NCI-H1930 (cell line): ENCODE measurements at regions not wholly inside any gene's neighbourhood (a gene's known extent, or its start where the extent isn't known, plus 50 kb on each side); places are given as distances from the start of the nearest gene placed in this dataset.
"Not testable (repeated sequence)": the region's sequence is repeated elsewhere in the genome, so short reads cannot be mapped to it uniquely, and the experiment has no call there.

Experiments
- DNase-seq, 2 experiments: peaks; one replicate each; lab custom pipeline; 2025; lab: John Stamatoyannopoulos, UW

DNA sequence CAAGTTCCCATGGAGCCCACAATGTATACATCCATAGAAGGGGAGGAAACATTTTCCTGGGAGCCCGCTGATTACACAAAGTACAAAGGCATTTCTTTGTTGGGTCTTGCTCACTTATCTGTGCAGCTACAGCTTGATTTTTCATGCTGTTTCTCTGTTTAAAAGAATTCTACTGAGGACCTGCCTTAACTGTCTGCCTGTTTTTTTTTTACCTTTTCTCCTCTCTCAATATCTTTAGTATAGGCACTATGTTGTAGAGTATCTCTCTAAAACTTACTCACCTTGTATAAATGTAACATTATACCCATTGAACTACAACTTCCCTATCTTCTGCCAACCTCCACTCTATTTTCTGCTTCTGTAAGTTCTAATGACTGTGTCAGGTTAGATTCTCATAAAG lies 494.6 kb upstream of the EPHA5 start:
- no peak for DNase-seq

GRCh38 chr4:66160606-66161005 lies 490.3 kb upstream of the EPHA5 start:
- DNase-seq: no peak

GRCh38 chr4:66157594-66157993 lies 487.3 kb upstream of the EPHA5 start:
- DNase-seq: no peak

GRCh38 chr4:66130042-66130441 lies 459.8 kb upstream of the EPHA5 start:
- no peak for DNase-seq

DNA sequence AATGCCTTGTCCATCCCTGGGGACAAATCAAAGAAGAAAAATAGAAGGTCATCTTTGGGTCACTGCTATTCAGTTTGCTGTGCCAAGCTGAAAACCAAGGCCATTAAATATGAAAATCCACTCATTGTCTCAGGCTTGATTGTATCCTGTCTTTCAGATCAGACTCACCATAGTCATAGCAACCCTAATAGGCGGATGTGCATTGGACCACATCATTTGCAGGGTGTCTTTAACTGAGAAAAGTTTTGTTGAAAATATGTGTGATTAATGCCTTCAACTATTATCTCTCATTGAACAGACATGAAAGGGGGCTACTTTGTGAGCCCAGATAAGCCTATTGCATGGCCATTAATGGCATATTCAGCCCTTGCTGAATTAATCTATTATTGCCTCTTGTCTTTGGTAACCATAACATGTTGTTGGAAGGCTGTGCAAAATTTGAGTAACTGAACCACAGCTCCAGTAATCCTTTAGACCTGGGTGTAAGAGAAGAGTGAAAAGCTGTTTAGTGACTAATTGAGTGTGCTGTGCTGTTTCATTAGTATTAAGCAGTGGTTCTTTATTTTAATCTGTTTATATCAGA lies 453.6 kb upstream of the EPHA5 start:
- no peak for DNase-seq

DNA sequence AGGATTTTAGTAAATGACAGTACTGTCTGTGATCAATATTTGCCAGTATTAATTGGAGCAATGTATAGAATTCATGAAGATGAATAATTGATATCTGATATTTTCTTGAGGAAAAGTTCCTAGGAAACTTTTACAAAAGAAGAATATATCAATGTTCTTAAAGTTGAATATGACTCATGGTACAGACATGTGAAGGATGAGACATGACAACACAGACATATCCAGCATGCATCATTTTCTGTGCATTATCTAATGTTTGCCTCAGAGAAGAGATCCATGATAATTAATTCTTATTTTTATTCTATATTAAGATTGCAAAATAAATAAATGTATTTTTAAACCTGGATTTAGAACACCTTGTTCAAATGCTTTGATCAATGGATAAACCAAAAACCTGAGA lies 452.9 kb upstream of the EPHA5 start:
- no peak for DNase-seq

- DNase-seq: not testable (repeated sequence)
Measured at GRCh38 chr4:66115231-66115630, 444.9 kb upstream of the EPHA5 start.

GRCh38 chr4:66108898-66109297 lies 438.6 kb upstream of the EPHA5 start:
- no peak for DNase-seq

GRCh38 chr4:66097218-66097617 lies 426.9 kb upstream of the EPHA5 start:
- DNase-seq: peak; percentile 50 to 68

DNA sequence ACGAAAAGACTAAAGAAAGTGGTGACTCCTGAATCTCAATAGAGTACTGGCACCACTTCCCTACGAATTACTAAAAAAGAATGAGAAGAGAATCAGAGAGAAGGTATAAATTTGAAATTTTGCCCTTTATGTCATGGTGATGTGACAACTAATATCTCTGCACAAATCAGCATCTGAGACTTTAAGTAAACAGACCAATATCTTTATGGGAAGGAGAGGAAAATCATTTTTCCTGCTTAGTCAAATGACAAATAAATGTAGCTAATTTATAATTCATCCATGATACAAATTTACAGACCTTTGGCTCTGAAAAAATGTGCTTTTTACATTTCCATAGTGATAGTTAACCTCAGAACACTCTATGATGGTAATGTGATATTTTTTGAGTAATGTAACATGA lies 424.8 kb upstream of the EPHA5 start:
- DNase-seq: no peak

DNA sequence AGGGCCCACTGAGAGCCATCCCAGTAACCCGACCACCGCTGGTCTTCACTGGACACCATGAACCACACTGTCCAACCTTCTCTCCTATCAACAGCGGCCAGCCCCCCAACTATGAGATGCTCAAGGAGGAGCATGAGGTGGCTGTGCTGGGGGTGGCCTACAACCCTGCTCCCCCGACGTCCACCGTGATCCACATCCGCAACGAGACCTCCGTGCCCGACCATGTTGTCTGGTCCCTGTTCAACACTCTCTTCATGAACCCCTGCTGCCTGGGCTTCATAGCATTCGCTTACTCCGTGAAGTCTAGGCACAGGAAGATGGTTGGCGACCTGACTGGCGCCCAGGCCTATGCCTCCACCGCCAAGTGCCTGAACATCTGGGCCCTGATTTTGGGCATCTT lies 423.8 kb upstream of the EPHA5 start:
- DNase-seq: no peak

DNA sequence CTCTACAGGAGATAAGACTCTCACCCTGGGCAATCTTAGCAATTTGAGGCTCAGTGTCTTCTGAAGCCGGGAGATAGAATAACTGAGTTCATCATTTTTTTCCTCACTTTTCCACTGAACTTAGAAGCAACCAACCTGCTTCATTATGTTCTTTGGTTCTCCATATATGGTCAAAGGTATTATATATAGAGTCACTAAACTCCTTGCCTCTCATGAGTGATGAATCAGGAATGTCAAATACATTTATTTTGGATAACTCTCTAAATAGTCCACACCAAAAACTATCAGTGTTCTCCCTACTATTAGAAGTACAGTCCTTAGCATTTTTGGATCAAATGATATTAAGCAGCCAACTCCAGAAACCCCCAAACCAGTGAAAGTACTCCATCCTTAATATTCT lies 421.5 kb upstream of the EPHA5 start:
- no peak for DNase-seq

- DNase-seq: no peak
Measured at GRCh38 chr4:66073961-66074360, 403.7 kb upstream of the EPHA5 start.

GRCh38 chr4:66071911-66072310 lies 401.6 kb upstream of the EPHA5 start:
- DNase-seq: no peak

GRCh38 chr4:66062921-66063320 lies 392.6 kb upstream of the EPHA5 start:
- no peak for DNase-seq

- DNase-seq: no peak
Measured at GRCh38 chr4:66062044-66062443, 391.8 kb upstream of the EPHA5 start.

GRCh38 chr4:66059556-66059955 lies 389.3 kb upstream of the EPHA5 start:
- DNase-seq: no peak

GRCh38 chr4:66059136-66059535 lies 388.8 kb upstream of the EPHA5 start:
- no peak for DNase-seq

- no peak for DNase-seq
Measured at GRCh38 chr4:66055999-66056398, 385.7 kb upstream of the EPHA5 start.

- no peak for DNase-seq
Measured at GRCh38 chr4:66052426-66052825, 382.1 kb upstream of the EPHA5 start.

- no peak for DNase-seq
Measured at GRCh38 chr4:66048861-66049260, 378.6 kb upstream of the EPHA5 start.

DNA sequence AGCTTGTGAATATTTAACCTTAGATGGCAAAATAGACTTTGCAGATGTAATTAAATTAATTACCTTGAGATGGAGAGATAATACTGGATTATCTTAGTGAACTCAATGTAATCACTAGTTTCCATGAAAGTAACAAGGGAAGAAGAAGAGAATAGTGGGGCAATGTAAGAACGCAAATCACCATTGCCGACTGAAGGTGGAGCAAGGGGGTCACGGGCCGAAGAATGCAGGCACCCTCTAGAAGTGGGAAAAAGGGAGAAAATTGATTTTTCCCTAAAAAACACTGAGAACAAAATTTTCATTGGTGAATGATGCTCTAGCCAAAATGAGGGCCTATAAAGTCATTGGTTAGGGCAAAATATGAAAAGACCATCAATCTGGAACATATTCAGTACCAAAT lies 375.6 kb upstream of the EPHA5 start:
- DNase-seq: no peak

DNA sequence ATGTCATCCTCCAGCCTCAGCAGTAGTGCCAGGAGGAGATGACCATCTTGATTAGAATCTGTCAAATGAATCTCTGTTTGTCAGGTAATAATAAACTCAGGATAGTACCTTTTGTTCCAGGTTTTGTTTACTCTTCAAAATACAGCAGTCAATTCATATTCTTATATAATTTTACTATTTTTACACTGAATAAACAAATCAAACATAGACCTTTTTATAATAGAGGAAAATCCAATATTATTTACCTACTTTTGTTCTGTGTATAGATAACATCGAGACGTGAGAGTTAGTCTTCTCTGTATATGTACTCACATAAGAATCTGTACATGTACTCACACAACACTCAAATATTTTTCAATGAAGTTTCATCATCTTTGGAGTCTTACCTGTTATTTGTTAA lies 365.4 kb upstream of the EPHA5 start:
- DNase-seq: no peak

DNA sequence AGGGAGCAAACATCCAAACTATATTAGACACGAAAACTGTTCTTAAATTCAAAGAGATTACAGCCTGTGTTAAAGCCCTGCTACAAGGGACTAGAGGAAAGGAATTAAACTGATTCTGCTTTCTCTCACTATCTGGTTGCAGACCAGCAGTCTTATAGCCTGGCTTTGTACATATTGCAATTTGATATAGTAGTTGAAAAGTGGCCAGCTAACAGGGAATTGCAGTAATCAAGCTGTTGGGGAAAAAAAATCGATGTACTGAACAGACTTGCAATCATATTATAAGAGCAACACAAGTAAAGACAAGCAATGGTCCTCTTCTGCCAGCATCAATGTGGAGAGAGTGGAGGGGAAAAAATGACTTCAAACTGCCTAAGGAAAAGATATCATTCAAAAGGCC lies 364.4 kb upstream of the EPHA5 start:
- DNase-seq: no peak

DNA sequence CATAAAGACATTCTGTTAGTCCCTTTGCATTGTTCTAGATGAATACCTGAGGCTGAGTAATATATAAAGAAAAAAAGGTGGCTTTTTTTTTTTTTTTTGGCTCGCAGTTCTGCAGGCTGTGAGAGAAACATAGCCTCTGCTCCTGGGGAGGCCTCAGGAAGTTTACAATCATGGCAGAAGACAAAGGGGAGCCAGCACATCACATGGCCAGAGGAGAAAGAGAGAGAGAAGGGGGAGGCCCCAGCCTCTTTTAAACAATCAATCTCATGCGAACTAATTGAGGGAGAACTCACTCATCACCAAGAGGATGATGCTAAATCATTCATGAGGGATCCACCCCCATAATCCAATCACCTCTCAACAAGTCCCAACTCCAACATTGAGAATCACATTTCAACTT lies 364.0 kb upstream of the EPHA5 start:
- no peak for DNase-seq
